DOHH2 (cell line): ENCODE measurements at regions not wholly inside any gene's neighbourhood (a gene's known extent, or its start where the extent isn't known, plus 50 kb on each side); places are given as distances from the start of the nearest gene placed in this dataset.

ENCODE experiments used
- H3F3A ChIP-seq: fragments of 200-600 bp; sonication (generic), shearing (Covaris generic); 2 replicates; pipeline ENCODE4 v1.6.0; 2016; ENCODE audit warnings: antibody characterized with exemption, mild to moderate bottlenecking; ENCODE audit not compliant: control insufficient read depth, insufficient read depth
- H3K27ac ChIP-seq: fragments of 200-600 bp; sonication (generic); 2 replicates; pipeline ENCODE4 v1.5.1; 2014; ENCODE audit warnings: low read depth, mild to moderate bottlenecking, low read length, moderate library complexity
- H3K27me3 ChIP-seq: fragments of 200-600 bp; sonication (generic); 2 replicates; pipeline ENCODE4 v1.6.1; 2014; ENCODE audit warnings: mild to moderate bottlenecking, low read length, mixed read lengths; ENCODE audit not compliant: control insufficient read depth
- H3K36me3 ChIP-seq: fragments of 200-600 bp; sonication (generic); 2 replicates; pipeline ENCODE4 v1.6.1; 2014; ENCODE audit warnings: mild to moderate bottlenecking, low read length, moderate library complexity, mixed read lengths; ENCODE audit not compliant: control insufficient read depth
- H3K4me1 ChIP-seq: fragments of 200-600 bp; sonication (generic); 2 replicates; pipeline ENCODE4 v1.6.1; 2014; ENCODE audit warnings: mild to moderate bottlenecking, low read length, mixed read lengths; ENCODE audit not compliant: control insufficient read depth
- H3K4me2 ChIP-seq: fragments of 200-600 bp; sonication (generic); 2 replicates; pipeline ENCODE4 v1.6.0; 2014; ENCODE audit warnings: mild to moderate bottlenecking, low read length, moderate library complexity
- H3K4me3 ChIP-seq: fragments of 200-600 bp; sonication (generic); 2 replicates; pipeline ENCODE4 v1.5.1; 2014; ENCODE audit warnings: mild to moderate bottlenecking, low read length, mixed read lengths
- H3K79me2 ChIP-seq: fragments of 200-600 bp; sonication (generic); 2 replicates; pipeline ENCODE4 v1.6.1; 2014; ENCODE audit warnings: mild to moderate bottlenecking, low read length, mixed read lengths; ENCODE audit not compliant: control insufficient read depth
- H3K9me2 ChIP-seq: fragments of 200-600 bp; sonication (generic); replicated peaks from 2 replicates; pipeline ENCODE4 v1.6.1; 2014; ENCODE audit warnings: mild to moderate bottlenecking, low read length, mixed read lengths; ENCODE audit not compliant: control insufficient read depth
- H3K9me3 ChIP-seq: fragments of 200-600 bp; sonication (generic); 2 replicates; pipeline ENCODE4 v1.6.1; 2014; ENCODE audit warnings: antibody characterized with exemption, low read length, mixed read lengths; ENCODE audit not compliant: control insufficient read depth, insufficient read depth
- H4K20me1 ChIP-seq: fragments of 200-600 bp; sonication (generic); 2 replicates; pipeline ENCODE4 v1.6.0; 2014; ENCODE audit warnings: low read depth, mild to moderate bottlenecking, antibody characterized with exemption, low read length, moderate library complexity; ENCODE audit not compliant: control insufficient read depth, insufficient read depth
- EZH2phosphoT487 ChIP-seq: fragments of 200-600 bp; sonication (generic); IDR thresholded peaks from 2 replicates; pipeline ENCODE4 v1.6.1; 2017; ENCODE audit warnings: borderline replicate concordance, mild to moderate bottlenecking, antibody characterized with exemption, low read length, moderate library complexity, mixed read lengths
- TF ChIP-seq, protein P1 (sequence below): fragments of 200-600 bp; sonication (generic); IDR thresholded peaks from one replicate; pipeline ENCODE4 v1.5.1; 2014; ENCODE audit warnings: antibody characterized with exemption, mild to moderate bottlenecking, low read depth, low read length; ENCODE audit not compliant: poor library complexity, severe bottlenecking

DNA sequence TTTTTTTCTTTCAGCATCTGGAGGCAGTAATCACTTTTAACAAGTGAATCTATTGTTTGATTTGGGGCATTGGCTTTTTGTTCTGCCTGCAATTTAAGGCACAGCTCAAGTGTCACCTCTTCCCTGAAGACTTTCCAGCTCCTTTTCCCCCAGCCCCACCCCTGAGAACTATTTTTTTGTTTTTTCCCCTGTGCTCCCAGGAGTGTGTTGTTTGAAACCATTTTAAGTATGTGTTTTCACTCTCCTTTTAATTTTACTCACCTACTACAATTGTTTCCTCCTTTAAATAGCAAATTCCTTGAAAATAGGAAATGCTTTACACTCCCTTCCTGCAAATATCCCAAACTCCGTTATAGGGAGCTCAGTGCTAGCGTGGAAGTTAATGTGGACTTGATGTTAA is 286.7 kb upstream of the PROK2 start:
- no peaks in the 10 kb centered on the region for H4K20me1 ChIP-seq
- peaks cover 8% of the 10 kb centered on the region for H3K9me3 ChIP-seq

DNA sequence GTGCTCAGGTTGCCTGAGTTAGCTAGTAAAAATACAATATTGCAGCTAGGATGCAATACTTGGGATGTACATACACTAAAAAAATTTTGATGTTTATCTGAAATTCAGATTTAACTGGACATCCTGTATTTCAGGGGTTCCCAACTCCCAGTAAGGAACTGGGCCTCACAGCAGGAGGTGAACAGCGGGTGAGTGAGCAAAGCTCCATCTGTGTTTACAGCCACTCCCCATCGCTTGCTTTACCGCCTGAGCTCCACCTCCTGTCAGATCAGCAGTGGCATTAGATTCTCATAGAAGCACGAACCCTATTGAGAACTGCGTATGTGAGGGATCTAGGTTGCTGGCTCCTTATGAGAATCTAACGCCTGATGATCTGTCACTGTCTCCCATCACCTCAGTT is 285.1 kb upstream of the PROK2 start:
- 0 out of 2 replicates have a peak, but pooled peaks cover 2% of the 10 kb centered on the region for H3F3A ChIP-seq
- H3K79me2 ChIP-seq, result peaks cover 10% of the 10 kb centered on the region
- TF ChIP-seq, protein P1, sequence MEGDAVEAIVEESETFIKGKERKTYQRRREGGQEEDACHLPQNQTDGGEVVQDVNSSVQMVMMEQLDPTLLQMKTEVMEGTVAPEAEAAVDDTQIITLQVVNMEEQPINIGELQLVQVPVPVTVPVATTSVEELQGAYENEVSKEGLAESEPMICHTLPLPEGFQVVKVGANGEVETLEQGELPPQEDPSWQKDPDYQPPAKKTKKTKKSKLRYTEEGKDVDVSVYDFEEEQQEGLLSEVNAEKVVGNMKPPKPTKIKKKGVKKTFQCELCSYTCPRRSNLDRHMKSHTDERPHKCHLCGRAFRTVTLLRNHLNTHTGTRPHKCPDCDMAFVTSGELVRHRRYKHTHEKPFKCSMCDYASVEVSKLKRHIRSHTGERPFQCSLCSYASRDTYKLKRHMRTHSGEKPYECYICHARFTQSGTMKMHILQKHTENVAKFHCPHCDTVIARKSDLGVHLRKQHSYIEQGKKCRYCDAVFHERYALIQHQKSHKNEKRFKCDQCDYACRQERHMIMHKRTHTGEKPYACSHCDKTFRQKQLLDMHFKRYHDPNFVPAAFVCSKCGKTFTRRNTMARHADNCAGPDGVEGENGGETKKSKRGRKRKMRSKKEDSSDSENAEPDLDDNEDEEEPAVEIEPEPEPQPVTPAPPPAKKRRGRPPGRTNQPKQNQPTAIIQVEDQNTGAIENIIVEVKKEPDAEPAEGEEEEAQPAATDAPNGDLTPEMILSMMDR, result no peak
- no peak for TF ChIP-seq EZH2phosphoT487
- H3K4me3 ChIP-seq, result no peak overlapping the region
- no peaks in the 10 kb centered on the region for H3K9me2 ChIP-seq
- no peaks in the 10 kb centered on the region for H3K27me3 ChIP-seq
- H3K4me2 ChIP-seq, result no peak overlapping the region
- peaks cover 5% of the 10 kb centered on the region for H3K4me1 ChIP-seq
- no peaks in the 10 kb centered on the region for H4K20me1 ChIP-seq
- peaks cover 44% of the 10 kb centered on the region for H3K36me3 ChIP-seq
- no peak overlapping the region for H3K27ac ChIP-seq
- no peaks in the 10 kb centered on the region for H3K9me3 ChIP-seq

More for the DNA sequence above, 286.7 kb upstream of the PROK2 start:
- Histone ChIP-seq H3K9me2 (no peaks in the 10 kb centered on the region), H3K27ac (no peak overlapping the region), H3K4me2 (no peak overlapping the region), H3F3A (peaks cover 6% of the 10 kb centered on the region), H3K79me2 (peaks cover 26% of the 10 kb centered on the region), H3K4me3 (no peak overlapping the region), H3K27me3 (no peaks in the 10 kb centered on the region), H3K36me3 (peaks cover 55% of the 10 kb centered on the region), H3K4me1 (peaks cover 22% of the 10 kb centered on the region)
- TF ChIP-seq EZH2phosphoT487, result no peak
- TF ChIP-seq, protein P1, result no peak

DNA sequence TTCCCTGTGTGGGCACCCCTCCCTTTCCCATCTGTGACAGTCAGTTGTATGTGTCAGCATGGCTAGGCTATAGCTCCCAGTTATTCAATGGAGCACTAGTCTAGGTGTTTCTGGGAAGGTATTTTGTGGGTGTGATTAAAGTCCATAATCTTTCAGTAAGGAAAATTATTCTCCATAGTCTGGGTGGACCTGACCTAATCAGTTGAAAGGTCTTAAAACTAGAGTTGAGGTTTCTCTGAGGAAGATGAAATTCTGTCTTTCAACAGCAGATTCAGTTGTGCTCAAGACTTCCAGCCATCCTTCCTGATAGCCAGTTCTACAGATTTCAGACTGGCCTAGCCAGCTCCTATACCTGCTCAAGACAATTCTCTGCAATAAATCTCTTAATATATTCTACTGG is 284.6 kb upstream of the PROK2 start:
- TF ChIP-seq, protein P1, result no peak
- no peak for TF ChIP-seq EZH2phosphoT487
- H3K36me3 ChIP-seq, result peaks cover 42% of the 10 kb centered on the region
- H3K4me2 ChIP-seq, result no peak overlapping the region
- no peaks in the 10 kb centered on the region for H3K9me3 ChIP-seq
- H4K20me1 ChIP-seq, result no peaks in the 10 kb centered on the region
- H3K27ac ChIP-seq, result no peak overlapping the region
- H3K4me1 ChIP-seq, result 0 out of 2 replicates have a peak, but pooled peaks cover 2% of the 10 kb centered on the region
- H3K4me3 ChIP-seq, result no peak overlapping the region
- H3K9me2 ChIP-seq, result no peaks in the 10 kb centered on the region
- no peaks in the 10 kb centered on the region for H3K27me3 ChIP-seq
- H3K79me2 ChIP-seq, result peaks cover 7% of the 10 kb centered on the region
- 0 out of 2 replicates have a peak, but pooled peaks cover 2% of the 10 kb centered on the region for H3F3A ChIP-seq
